ENCODE measurements at regions not wholly inside any gene's neighbourhood (a gene's known extent, or its start where the extent isn't known, plus 50 kb on each side); places are given as distances from the start of the nearest gene placed in this dataset.
"Not testable (repeated sequence)": the region's sequence is repeated elsewhere in the genome, so short reads cannot be mapped to it uniquely, and the experiment has no call there.

DNA sequence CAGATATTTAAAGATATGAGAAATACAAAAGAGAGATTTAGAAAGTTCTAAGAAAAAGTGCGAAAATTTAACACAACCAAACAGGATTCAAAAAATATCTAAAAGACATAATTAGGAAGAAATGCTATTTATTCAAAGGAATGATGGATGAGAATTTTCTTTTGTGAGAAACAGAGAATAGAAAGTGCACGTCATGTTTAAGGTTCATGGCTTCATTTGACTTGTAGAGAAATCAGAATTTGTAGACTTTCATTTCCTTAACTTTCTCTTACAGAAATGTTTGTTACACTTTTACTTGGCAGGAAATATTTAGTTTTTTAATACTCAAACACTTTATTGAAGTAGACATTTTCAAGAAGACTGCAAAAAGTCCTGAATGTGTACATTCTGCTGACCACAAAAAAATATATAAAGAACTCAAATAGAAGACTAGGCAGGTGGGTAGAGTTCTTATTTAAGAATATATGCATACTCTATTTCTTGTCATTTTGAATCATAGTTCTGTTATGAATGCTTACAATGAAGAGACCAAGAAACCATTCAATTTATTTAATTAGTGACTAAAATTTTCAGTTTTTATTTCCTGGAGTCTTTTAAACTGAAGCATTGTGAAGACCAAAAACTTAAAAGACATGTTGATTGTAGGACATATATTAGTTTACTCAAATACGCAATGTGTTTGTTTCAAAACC is 710.5 kb upstream of the HS3ST5 start:
- no peak for DNase-seq

DNA sequence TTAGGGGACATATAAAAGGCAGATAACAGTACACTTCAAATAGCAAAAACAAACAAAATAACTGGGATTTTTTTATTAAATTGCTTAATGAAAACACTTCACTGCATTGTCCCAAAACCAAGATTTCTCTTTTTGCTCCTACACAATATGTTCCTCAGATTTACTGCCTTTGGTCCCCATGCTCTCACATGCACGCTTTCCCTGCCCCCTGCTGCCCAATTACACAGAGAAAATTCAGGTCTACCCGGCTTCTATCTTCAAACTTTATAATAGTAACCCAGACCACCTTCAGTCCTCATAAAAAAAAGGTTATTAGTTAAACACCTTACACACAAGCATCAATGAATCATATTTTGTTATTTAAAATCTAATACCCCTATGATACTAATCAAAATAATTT is 673.8 kb upstream of the HS3ST5 start:
- no peak for DNase-seq

DNA sequence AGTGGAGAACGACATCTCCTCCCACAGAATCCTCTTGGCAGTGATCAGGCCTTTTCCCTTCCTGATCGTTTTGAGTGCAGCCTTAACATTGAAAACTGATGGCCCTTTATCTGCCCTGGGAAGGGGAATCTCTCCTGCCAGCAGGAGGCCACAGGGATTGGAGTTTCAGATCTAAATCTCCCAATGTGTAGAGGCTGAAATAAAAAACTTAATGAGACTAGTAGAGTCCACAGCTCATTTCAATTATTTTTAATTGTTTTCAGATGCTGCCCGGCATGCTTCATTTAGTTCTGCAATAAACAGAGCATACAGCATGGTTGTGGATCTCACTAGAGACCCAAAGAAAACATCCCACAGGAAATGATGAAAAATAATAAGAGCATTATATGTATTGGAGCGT is 662.2 kb upstream of the HS3ST5 start:
- DNase-seq, result no peak

DNA sequence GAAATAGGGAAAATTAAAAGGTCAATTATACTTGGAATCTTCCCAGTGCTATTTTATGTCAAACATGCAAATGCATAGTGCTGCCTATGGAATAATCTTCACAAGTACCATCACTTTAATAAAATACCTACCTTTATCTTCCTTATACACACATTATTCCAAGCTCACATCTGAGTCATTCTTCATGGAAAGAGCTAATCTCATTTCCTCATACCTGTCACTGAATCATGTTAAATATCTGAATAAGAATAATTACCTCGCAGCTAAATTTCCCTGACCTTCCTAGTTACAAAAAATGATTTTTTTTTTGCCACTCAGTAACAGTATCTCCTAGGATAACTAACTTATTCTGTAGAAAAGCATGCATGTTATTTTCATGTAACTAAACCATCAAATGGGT is 661.4 kb upstream of the HS3ST5 start:
- DNase-seq, result no peak

DNA sequence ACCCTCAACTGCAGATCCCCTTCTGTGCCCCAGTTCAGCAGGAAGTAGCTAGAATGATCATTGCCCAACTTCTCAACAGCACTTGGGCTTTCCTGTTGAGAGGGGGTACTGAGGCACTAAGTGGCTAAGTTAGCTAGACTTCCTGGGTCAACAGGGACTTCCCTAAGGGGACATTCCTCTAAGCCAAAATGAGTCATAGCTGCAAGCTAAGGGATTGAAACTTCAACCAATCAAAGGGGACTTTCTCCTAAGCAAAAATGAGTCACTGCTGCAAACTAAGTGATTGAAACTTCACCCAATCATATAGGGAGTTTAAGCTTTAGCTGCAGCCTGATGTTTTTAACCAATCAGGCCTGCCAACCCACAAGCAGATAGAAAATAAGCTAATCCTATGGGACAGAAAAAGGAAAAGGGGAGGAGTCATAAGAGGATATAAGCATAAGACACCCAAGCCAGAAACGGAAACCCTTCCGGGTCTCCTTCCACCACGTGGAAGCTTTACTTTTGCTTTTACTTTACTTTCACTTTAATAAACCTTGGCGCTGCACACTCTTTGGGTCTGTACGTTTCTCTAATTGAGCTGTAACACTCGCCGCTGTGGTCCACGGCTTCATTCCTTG is 659.0 kb upstream of the HS3ST5 start:
- no peak for DNase-seq

DNA sequence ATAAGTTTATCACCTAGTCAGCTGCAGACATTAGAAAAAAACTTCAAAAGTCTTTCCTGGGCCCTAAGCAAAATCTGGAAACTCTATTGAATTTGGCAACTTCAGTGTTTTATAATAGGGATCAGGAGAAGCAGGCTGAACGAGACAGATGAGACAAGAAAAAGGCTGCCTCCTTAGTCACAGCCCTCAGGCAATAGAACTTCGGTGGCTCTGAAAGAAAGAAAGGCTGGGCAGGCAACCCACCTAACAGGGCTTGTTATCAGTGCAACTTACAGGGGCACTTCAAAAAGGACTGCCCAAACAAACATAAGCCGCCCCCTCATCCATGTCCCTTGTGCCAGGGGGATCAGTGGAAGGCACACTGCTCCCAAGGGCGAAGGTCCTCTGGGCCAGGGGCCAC is 657.9 kb upstream of the HS3ST5 start:
- no peak for DNase-seq

DNA sequence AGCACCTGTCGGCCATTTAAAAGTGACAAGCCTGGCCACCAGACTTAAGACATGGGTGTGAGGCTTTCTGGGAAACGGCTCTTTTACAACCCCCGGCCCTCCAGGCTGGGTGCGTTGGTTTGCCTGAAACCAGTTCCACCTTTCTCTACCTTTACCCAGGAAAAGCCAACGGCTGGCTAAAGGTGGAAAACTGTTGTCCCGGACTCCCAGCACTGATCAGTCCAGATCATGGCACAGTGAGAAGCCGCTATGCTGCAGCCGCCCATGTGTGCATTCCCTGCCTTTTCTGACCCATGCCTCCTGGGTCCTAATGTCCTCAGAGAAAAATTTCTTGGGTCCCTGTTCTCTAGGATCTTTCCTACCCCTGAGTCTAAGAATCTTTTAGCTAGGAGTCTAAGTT is 655.7 kb upstream of the HS3ST5 start:
- DNase-seq, result no peak

DNA sequence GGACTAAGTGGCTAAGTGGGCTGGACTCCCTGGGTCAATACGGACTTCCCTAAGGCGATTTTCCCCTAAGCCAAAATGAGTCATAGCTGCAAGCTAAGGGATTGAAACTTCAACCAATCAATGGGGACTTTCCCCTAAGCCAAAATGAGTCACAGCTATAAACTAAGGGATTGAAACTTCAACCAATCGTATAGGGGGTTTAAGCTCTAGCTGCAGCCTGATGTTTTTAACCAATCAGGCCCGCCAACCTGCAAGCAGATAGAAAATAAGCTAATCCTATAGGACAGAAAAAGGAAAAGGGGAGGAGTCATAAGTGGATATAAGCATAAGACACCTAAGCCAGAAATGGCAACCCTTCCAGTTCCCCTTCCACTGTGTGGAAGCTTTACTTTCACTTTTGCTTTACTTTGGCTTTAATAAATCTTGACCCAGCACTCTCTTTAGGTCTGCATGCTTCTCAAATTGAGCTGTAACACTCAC is 655.0 kb upstream of the HS3ST5 start:
- no peak for DNase-seq

DNA sequence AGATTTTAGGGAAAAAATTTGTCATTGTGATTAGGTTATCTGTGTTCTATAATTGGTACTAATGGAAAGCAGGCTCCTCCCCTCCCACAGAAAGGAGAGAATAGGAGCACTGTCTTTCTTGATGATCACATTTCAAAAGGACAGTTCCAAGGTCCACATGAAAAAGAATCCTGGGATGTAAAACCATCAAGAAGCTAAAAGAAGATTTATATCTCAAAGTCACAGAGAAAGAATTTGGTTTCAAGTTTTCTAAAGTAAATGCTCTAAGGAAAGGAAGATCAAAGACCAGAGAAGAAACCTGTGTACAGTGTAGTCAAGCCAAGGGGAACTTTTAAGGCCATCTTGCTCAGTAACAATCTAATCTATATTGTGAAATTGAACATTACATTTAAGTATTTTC is 652.7 kb upstream of the HS3ST5 start:
- no peak for DNase-seq

DNA sequence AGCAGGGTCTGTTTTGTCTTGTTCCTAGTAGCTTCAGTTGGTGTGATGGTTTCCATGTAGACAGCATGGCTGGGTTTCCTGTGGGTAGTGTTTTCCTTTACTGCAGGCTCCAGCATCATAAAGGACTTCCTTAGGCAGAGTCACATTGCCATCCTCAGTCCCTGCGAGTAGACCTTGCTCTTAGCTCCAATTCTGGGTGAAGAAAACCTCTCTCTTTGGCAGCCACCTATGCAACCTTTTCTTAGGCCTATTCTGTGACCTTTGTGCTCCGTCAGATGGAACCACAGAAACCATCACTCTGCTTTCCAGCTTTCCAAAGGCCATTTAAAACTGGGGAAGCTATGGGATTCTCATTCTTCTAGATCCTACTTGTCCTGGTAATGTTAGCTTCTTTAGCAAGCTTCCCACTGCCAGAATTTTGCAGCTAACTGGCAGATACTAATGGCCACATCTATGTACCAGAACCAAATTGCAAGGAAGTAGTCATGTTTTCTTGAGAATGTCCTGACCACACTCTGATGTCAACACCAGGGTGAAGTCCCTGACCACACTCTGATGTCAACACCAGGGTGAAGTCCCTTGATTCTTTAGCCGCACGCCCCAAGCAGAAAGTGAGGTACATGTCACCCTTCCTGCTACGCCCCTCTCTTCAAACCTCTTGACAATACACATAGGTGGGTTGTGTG is 646.6 kb upstream of the HS3ST5 start:
- DNase-seq, result no peak

DNA sequence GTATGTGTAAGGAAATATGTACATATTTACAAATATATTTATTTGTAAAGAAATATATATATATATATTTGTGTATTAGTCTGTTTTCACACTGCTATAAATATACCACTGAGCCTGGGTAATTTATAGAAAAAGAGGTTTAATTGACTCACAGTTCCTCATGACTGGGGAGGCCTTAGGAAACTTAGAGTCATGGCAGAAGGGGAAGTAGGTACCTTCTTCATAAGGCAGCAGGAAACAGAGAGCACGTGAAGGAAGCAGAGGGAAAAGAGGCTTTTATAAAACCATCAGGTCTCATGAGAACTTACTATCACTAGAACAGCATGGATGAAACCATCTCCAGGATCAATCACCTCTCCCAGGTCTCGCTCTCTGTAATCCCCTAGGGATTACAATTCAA is 644.5 kb upstream of the HS3ST5 start:
- no peak for DNase-seq

DNA sequence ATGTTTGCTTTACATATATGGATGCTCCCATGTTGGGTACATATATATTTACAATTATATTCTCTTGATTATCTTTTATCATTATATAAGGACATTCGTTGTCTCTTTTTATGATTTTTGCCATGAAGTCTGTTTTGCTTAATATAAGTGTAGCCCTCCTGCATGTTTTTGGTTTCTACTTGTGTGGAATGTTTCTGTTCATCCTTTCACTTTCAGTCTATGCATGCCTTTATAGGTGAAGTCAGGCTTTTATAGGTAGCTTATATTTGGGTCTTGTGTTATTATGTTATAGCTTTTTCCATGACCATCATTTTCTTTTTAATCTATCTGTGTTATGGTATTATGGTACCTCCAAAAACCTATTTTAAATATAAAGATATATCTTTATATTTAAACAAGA is 612.5 kb upstream of the HS3ST5 start:
- DNase-seq, result no peak

DNA sequence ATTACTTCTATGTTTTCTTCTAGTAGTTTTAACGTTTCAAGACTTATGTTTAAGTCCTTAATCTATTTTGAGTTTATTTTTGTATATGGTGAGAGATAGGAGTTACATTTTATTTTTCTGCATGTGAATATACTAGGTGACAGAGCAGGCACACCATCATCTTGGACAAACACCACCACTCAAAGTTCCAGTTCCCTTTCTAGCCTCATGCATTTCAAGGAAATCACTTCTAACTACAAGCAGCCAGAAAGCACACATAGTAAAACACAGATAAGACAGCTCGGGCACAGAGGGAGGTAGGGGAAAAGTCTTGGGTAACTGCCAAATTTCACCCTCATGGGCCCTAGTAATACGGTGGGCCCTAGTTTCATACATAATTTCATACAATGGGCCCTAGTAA is 609.4 kb upstream of the HS3ST5 start:
- no peak for DNase-seq

DNA sequence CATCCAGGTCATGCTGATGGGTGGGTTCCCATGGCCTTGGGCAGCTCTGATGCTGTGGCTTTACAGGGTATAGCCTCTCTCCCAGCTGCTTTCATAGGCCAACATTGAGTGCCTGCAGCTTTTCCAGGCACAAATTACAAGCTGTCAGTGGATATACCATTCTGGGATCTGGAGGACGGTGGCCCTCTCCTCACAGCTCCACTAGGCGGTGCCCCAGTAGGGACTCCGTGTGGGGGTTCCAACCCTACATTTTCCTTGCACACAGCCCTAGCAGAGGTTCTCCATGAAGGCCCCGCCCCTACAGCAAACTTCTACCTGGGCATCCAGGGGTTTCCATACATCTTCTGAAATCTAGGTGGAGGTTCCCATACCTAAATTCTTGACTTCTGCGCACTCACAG is 602.6 kb upstream of the HS3ST5 start:
- no peak for DNase-seq

DNA sequence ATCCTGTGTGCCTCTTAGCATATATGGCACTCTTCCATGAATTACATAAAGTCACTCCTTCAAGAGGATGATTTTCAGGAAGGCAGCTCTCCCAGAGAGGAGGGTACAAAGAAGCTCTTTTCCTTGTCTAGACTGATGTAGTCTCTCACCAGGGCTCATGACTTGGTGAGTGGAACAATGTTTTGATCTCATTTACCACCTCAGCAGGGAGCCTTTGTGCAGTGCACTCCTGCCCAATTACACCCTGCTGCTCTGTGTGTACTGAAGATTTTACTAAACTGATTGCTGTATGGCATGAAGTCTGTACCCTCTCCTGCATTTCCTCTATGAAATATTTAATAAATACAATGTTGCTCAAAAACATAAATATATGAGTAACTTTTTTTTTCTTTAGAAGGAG is 598.3 kb upstream of the HS3ST5 start:
- no peak for DNase-seq

DNA sequence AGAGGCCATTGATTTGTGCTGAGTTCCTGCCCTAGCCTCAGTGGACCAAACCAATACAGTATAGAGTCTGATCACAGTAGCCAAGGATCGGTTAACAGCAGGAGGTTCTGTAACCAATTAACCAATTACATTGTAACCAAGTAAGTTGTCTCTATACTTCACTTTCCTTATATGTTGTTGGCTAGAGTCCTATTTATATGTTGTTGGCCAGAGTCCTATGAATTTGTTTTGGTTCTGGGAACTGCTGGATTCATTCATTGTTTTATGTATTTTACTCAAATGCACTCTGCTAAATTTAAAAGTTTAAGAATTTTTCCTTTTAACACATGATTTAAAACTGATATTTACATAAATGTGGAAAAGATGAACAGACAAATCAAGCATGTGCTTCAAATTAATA is 597.4 kb upstream of the HS3ST5 start:
- no peak for DNase-seq

DNA sequence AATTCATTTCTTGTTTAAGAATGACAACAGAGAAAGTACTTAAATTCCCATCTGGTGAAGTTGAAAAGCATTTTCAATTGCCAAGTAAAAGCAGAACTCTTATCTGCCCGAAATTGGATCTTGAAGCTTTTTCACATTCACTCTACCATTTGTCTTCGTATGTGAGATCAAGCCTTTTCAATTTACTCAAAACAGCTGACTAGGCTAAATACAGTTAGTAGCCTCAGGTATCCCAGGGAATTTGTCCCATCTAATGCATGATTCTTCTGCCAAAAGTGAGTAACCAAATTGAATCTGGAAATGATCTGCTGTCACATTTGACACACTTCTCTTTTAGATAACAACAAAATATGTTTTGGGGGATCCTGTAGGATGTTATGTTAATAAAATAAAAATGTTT is 596.8 kb upstream of the HS3ST5 start:
- DNase-seq, result no peak

DNA sequence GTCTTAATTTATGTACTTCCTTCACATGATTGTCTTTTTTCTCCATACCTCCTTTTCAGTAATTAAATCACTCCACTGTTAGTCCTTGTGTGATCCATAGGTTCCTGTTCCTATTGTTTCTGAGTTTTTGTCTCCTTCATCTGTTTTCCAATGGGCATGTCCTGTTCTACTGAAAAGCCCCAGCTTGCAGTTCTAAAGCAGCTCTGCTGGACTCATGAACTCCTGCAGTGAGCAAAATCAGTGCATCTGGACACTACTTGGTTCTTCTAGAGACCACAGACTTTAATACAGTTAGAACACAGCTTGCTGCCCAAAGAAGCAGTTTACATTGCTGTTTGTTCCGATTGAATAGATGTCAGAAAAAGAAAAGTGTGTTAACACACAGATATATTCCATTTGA is 593.3 kb upstream of the HS3ST5 start:
- no peak for DNase-seq

DNA sequence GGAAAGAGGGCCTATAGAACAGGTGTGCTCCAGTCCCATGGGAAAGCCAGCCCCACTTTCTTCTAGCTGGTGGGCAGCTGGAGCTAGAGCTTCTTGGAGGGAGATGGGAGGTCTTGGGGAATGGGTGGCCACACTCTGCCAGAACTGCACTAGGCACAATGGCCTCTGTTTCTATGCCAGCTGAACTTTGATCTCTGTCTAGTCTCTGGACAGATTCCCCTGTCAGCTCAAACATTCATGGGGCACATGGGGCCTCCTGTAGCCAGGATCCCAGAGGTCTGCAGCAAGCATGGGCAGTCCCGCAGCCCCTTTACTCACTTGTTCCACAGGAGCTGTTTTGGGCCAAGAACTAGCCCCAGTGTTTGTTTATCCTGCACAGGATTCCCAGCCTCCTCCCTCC is 591.3 kb upstream of the HS3ST5 start:
- DNase-seq, result no peak

DNA sequence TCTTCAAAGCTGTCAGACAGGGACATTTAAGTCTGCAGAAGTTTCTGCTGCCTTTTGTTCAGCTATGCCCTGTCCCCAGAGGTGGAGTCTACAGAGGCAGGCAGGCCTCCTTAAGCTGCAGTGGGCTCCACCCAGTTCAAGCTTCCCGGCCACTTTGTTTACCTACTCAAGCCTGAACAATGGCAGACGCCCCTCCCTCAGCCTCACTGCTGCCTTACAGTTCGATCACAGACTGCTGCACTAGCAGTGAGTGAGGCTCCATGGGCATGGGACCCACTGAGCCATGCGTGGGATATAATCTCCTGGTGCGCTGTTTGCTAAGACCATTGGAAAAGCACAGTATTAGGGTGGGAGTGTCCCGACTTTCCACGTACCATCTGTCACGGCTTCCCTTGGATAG is 585.9 kb upstream of the HS3ST5 start:
- DNase-seq, result not testable (repeated sequence)

DNA sequence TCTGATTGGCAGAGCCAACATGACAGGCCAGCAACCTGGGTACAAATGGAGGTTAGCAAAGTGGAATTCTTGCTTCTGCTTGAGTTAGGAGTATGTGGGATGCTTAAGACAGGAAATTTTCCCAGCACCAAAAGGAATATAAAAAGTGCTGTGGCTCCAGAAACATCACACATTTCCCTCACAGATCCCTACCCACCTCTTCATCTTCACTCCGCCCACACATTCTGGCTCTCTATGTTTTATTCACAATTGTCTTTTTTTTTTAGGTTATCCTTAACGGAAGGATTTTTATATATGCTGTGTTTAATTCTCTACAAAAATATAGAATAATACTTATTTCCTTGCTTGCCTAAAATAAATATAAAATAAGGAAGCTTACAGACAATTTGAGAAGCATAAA is 563.3 kb upstream of the HS3ST5 start:
- no peak for DNase-seq

DNA sequence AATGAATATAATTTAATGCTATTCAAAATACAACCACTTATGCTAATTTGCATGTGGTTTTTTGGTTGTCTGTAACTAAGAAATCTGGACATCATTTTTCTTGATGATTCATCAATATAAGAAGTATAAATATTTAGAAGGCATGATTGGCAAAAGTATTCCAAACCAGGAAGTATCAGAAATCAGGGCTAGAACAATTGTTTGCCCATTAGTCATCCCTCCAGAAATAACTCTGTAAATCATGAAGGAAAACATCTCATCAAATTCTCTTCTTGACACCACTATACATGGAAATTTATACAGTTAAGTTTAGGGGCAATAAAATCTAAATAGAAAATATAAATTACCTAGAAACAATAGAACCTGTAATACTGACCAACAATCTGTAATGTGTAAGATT is 554.7 kb upstream of the HS3ST5 start:
- no peak for DNase-seq

DNA sequence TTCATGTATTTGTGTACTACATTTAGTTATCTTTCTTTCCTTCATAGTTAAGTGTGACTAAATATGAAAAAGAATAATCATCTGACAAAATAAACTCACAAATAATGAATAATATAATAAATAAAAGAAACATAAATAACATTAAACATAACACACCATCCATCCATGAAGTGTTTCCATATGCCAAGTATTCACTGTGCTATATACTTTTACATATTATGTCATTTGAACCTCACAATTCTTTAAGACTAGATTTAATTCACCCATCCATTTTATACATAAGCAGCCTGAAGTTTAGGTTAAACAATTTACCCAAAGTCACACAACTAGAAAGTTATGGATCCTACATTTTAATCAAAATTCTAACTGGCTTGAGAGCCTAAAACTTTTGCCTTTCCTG is 549.4 kb upstream of the HS3ST5 start:
- no peak for DNase-seq

DNA sequence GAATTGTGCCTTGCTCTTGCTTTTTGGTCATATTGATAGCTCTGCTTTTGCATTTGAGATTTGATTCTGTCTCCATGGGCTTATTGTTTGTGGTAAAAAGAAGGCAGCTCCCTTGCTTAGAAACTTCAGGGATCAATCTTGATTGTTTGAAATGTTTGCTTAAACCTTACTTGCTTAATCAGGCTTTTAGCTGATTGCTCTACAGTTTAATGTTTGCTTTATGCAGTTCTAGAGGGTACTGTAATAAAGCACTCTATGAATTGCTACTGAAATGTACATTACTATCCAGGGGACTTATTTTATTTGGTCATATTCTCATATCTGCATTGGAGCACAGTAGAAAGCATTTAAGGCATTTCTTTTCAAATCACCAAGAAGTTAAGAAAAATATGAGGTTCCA is 545.4 kb upstream of the HS3ST5 start:
- no peak for DNase-seq

Data from HCEC 1CT (cell line).